ENCODE measurements at regions not wholly inside any gene's neighbourhood (a gene's known extent, or its start where the extent isn't known, plus 50 kb on each side); places are given as distances from the start of the nearest gene placed in this dataset.

- ChIA-PET POLR2A (no interaction called here), CTCF (no interaction called here)
- H3K4me3 ChIP-seq (replicated peaks in 1 of 3; ENCODE audit: insufficient read depth in 1 of 3, low read depth in 1 of 3, low read length in 3 of 3) = no peak overlapping the region
- no peaks in the 10 kb centered on the region for H3K27me3 ChIP-seq (ENCODE audit: control insufficient read depth in 2 of 2, insufficient read depth in 2 of 2, low read length in 2 of 2)
- H3K27ac ChIP-seq (ENCODE audit: insufficient read depth, low read depth, low read length) = no peak overlapping the region
- DNase-seq (ENCODE audit: low read depth, low spot score) (no peak), FAIRE-seq (no peak)
- H4K20me1 ChIP-seq (replicated peaks; ENCODE audit: control insufficient read depth, extremely low read depth, insufficient read depth, low read length) = no peaks in the 10 kb centered on the region
- no peaks in the 10 kb centered on the region for H3K4me1 ChIP-seq (ENCODE audit: control insufficient read depth, extremely low read depth, insufficient read depth, low read length)
- intact Hi-C loops (cut with micrococcal nuclease) (no loop called here), dilution Hi-C loops (cut with MboI; ENCODE audit: extremely low pct_ligation_motif_present, low sequenced_read_pairs) (no loop called here)
- no peak overlapping the region for H3K9ac ChIP-seq (replicated peaks; ENCODE audit: extremely low read depth, insufficient read depth, low read length)
- H3K9me1 ChIP-seq (replicated peaks; ENCODE audit: control insufficient read depth, extremely low read depth, insufficient read depth, low read length) = no peaks in the 10 kb centered on the region
- TF ChIP-seq CTCF (IDR thresholded peaks at IDR 0.05; ENCODE audit: extremely low read depth in 1 of 2, insufficient read depth in 1 of 2, low read depth in 1 of 2, low read length in 2 of 2) = no peak
- TF ChIP-seq POLR2A (IDR thresholded peaks at IDR 0.05; ENCODE audit: low read depth, low read length) = no peak
- TF ChIP-seq EZH2 (IDR thresholded peaks at IDR 0.05; ENCODE audit: borderline replicate concordance, low read depth, low read length, severe bottlenecking) = no peak
- no peak for TF ChIP-seq MYC (IDR thresholded peaks at IDR 0.05; ENCODE audit: low read depth, low read length)
- no peak for TF ChIP-seq JUN (IDR thresholded peaks at IDR 0.05; ENCODE audit: borderline replicate concordance, insufficient read depth, insufficient read length, low read depth)
- no peak for TF ChIP-seq POLR2AphosphoS5 (IDR thresholded peaks at IDR 0.05; ENCODE audit: insufficient read depth, low read depth, low read length)
- TF ChIP-seq MAX (IDR thresholded peaks at IDR 0.05; ENCODE audit: insufficient read depth, insufficient read length) = no peak
- no peak for TF ChIP-seq FOS (IDR thresholded peaks at IDR 0.05; ENCODE audit: borderline replicate concordance, insufficient read depth, low read length)
- no peak for TF ChIP-seq GATA2 (IDR thresholded peaks at IDR 0.05; ENCODE audit: insufficient read depth, insufficient read length, low read depth, low read length)
- no peaks in the 10 kb centered on the region for H3K79me2 ChIP-seq (ENCODE audit: control insufficient read depth, insufficient read depth, low read length)
- H3K9me3 ChIP-seq (replicated peaks; ENCODE audit: control insufficient read depth, insufficient read depth, low read length) = no peaks in the 10 kb centered on the region
- H3K4me2 ChIP-seq (ENCODE audit: insufficient read depth, low read length) = no peak overlapping the region
- no TSS peak for BruUV-seq (replicated peaks)
- H3K36me3 ChIP-seq (ENCODE audit: control insufficient read depth in 2 of 2, extremely low read depth in 1 of 2, insufficient read depth in 2 of 2, low read length in 2 of 2) = no peaks in the 10 kb centered on the region
- no peak overlapping the region for H2AFZ ChIP-seq (ENCODE audit: low read depth, low read length)
These were observed 1348.0 kb downstream of the MRPL39 start for GRCh38 chr21:24259241-24259640.

All from endothelial cell of umbilical vein (primary cell).